AG04450 (cell line): ENCODE measurements at regions not wholly inside any gene's neighbourhood (a gene's known extent, or its start where the extent isn't known, plus 50 kb on each side); places are given as distances from the start of the nearest gene placed in this dataset.
"Not testable (repeated sequence)": the region's sequence is repeated elsewhere in the genome, so short reads cannot be mapped to it uniquely, and the experiment has no call there.

Source experiments
- CTCF ChIA-PET: fragments of 300-600, 350-600 bp; formaldehyde crosslinking; extraction: SDS; loops from one replicate; lab custom pipeline; 2022; ENCODE audit warnings: antibody characterized with exemption, inconsistent platforms; lab: Charles Lee
- POLR2A ChIA-PET: fragments of 350-600 bp; formaldehyde crosslinking; extraction: SDS; loops from one replicate; lab custom pipeline; 2021; ENCODE audit warnings: antibody characterized with exemption, inconsistent platforms; lab: Yijun Ruan, JAX
- DNase-seq: peaks from one replicate; pipeline ENCODE4 v3.0.0-alpha.2; 2011; ENCODE audit warnings: low read depth, low spot score
- H3K27ac ChIP-seq: one replicate; pipeline ENCODE4 v1.5.1; 2012; ENCODE audit warnings: low read depth, low read length, control low read depth
- H3K27me3 ChIP-seq: one replicate; pipeline ENCODE4 v1.6.0; 2012; ENCODE audit warnings: low read length; ENCODE audit not compliant: control insufficient read depth, insufficient read depth
- H3K4me3 ChIP-seq: 2 replicates; pipeline ENCODE4 v1.5.1; 2011; ENCODE audit warnings: mild to moderate bottlenecking, low read depth, low read length, control low read depth
- H3K9me3 ChIP-seq: 2 replicates; pipeline ENCODE4 v1.5.1; 2012; ENCODE audit warnings: low read length; ENCODE audit not compliant: control insufficient read depth, insufficient read depth
- TF ChIP-seq, protein P1 (sequence below): IDR thresholded peaks from 2 replicates; pipeline ENCODE4 v1.5.1; 2011; ENCODE audit warnings: low read depth, low read length, control low read depth, inconsistent platforms

- CTCF ChIA-PET, result no interaction called here
These were observed 63.3 kb downstream of the POU4F1 start for GRCh38 chr13:78540058-78540457.

GRCh38 chr13:78526044-78526443, 77.3 kb downstream of the POU4F1 start:
- H3K27ac ChIP-seq, CTCF ChIA-PET, POLR2A ChIA-PET, DNase-seq, H3K9me3 ChIP-seq, H3K4me3 ChIP-seq, H3K27me3 ChIP-seq: not testable (repeated sequence)

More at GRCh38 chr13:78540058-78540457, 63.3 kb downstream of the POU4F1 start:
- H3K4me3 ChIP-seq, result no peak overlapping the region
- TF ChIP-seq, protein P1, sequence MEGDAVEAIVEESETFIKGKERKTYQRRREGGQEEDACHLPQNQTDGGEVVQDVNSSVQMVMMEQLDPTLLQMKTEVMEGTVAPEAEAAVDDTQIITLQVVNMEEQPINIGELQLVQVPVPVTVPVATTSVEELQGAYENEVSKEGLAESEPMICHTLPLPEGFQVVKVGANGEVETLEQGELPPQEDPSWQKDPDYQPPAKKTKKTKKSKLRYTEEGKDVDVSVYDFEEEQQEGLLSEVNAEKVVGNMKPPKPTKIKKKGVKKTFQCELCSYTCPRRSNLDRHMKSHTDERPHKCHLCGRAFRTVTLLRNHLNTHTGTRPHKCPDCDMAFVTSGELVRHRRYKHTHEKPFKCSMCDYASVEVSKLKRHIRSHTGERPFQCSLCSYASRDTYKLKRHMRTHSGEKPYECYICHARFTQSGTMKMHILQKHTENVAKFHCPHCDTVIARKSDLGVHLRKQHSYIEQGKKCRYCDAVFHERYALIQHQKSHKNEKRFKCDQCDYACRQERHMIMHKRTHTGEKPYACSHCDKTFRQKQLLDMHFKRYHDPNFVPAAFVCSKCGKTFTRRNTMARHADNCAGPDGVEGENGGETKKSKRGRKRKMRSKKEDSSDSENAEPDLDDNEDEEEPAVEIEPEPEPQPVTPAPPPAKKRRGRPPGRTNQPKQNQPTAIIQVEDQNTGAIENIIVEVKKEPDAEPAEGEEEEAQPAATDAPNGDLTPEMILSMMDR, result no peak
- no peaks in the 10 kb centered on the region for H3K27me3 ChIP-seq
- POLR2A ChIA-PET, result no interaction called here
- no peak for DNase-seq
- no peak overlapping the region for H3K27ac ChIP-seq
- no peaks in the 10 kb centered on the region for H3K9me3 ChIP-seq

- CTCF ChIA-PET, result no interaction called here
- no peak for DNase-seq
- TF ChIP-seq, protein P1, result no peak
- Histone ChIP-seq H3K4me3 (no peak overlapping the region), H3K9me3 (no peaks in the 10 kb centered on the region), H3K27me3 (no peaks in the 10 kb centered on the region), H3K27ac (no peak overlapping the region)
- POLR2A ChIA-PET, result no interaction called here
These were observed 78.4 kb downstream of the POU4F1 start for GRCh38 chr13:78524936-78525335.

GRCh38 chr13:78521091-78521490, 82.3 kb downstream of the POU4F1 start:
- Histone ChIP-seq H3K9me3 (no peaks in the 10 kb centered on the region; the same call in 1 of the 2 replicates), H3K27ac (no peak overlapping the region), H3K4me3 (no peak overlapping the region), H3K27me3 (no peaks in the 10 kb centered on the region)
- ChIA-PET CTCF (no interaction called here), POLR2A (no interaction called here)
- TF ChIP-seq, protein P1, result no peak
- no peak for DNase-seq

DNA sequence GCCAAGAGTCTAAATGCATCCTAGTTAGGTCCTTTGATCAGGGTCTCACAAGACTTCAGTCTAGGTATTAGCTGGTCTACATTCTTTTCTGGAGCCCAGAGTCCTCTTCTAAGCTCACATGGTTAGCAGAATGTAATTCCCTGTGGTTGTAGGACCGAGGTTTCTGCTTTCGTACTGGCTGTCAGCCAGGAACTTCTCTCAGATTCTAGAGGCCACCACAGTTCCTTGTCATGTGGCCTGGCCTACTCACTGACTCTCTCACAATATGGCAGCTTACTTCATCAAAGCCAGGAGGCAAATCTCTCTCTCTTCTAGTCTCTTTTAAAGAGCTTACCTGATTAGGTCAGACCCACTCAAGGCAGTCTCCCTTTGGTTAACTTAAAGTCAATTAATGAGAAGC, 82.9 kb downstream of the POU4F1 start:
- no peaks in the 10 kb centered on the region for H3K27me3 ChIP-seq
- no peak for DNase-seq
- H3K4me3 ChIP-seq, result no peak overlapping the region
- TF ChIP-seq, protein P1, result no peak
- ChIA-PET CTCF (no interaction called here), POLR2A (no interaction called here)
- H3K27ac ChIP-seq, result no peak overlapping the region
- H3K9me3 ChIP-seq, result no peaks in the 10 kb centered on the region; the same call in 1 of the 2 replicates

- H3K27me3 ChIP-seq, CTCF ChIA-PET, H3K9me3 ChIP-seq, DNase-seq, H3K4me3 ChIP-seq, H3K27ac ChIP-seq, POLR2A ChIA-PET: not testable (repeated sequence)
These were observed 84.9 kb downstream of the POU4F1 start for GRCh38 chr13:78518482-78518881.
